ENCODE measurements at regions not wholly inside any gene's neighbourhood (a gene's known extent, or its start where the extent isn't known, plus 50 kb on each side); places are given as distances from the start of the nearest gene placed in this dataset.

GRCh38 chr5:138697720-138698360, 55.4 kb upstream of the CTNNA1 start:
- TF ChIP-seq CTCF (IDR thresholded peaks at IDR 0.05; ENCODE audit: borderline replicate concordance), result no peak
- intact Hi-C loops (cut with micrococcal nuclease), result no loop called here

GRCh38 chr5:138696501-138696900, 56.7 kb upstream of the CTNNA1 start:
- Histone ChIP-seq H3K4me1 (peaks cover 27% of the 10 kb centered on the region), H3K27me3 (ENCODE audit: low read depth) (no peaks in the 10 kb centered on the region), H3K36me3 (no peaks in the 10 kb centered on the region), H3K27ac (replicated peaks) (no peak overlapping the region), H3K4me3 (no peak overlapping the region), H3K9me3 (replicated peaks) (no peaks in the 10 kb centered on the region)
- intact Hi-C loops (cut with micrococcal nuclease), result no loop called here
- DNase-seq, result no peak
- TF ChIP-seq CTCF (IDR thresholded peaks at IDR 0.05; ENCODE audit: borderline replicate concordance), result no peak

More at GRCh38 chr5:138697720-138698360, 55.4 kb upstream of the CTNNA1 start:
- no peaks in the 10 kb centered on the region for H3K27me3 ChIP-seq (ENCODE audit: low read depth)
- H3K27ac ChIP-seq (replicated peaks), result no peak overlapping the region
- no peaks in the 10 kb centered on the region for H3K9me3 ChIP-seq (replicated peaks)
- H3K4me1 ChIP-seq, result peaks cover 27% of the 10 kb centered on the region
- no peaks in the 10 kb centered on the region for H3K36me3 ChIP-seq
- H3K4me3 ChIP-seq, result no peak overlapping the region
- no peak for DNase-seq

GRCh38 chr5:138695781-138696180, 57.4 kb upstream of the CTNNA1 start:
- Histone ChIP-seq H3K4me1 (peaks cover 27% of the 10 kb centered on the region), H3K27ac (replicated peaks) (no peak overlapping the region), H3K9me3 (replicated peaks) (no peaks in the 10 kb centered on the region), H3K27me3 (ENCODE audit: low read depth) (no peaks in the 10 kb centered on the region), H3K36me3 (no peaks in the 10 kb centered on the region), H3K4me3 (no peak overlapping the region)
- TF ChIP-seq CTCF (IDR thresholded peaks at IDR 0.05; ENCODE audit: borderline replicate concordance), result no peak
- no peak for DNase-seq
- intact Hi-C loops (cut with micrococcal nuclease), result no loop called here

- intact Hi-C loops (cut with micrococcal nuclease), result no loop called here
- no peaks in the 10 kb centered on the region for H3K36me3 ChIP-seq
- no peak for TF ChIP-seq CTCF (IDR thresholded peaks at IDR 0.05; ENCODE audit: borderline replicate concordance)
- peaks cover 27% of the 10 kb centered on the region for H3K4me1 ChIP-seq
- H3K27ac ChIP-seq (replicated peaks), result no peak overlapping the region
- H3K4me3 ChIP-seq, result no peak overlapping the region
- H3K27me3 ChIP-seq (ENCODE audit: low read depth), result no peaks in the 10 kb centered on the region
- no peaks in the 10 kb centered on the region for H3K9me3 ChIP-seq (replicated peaks)
- no peak for DNase-seq
Observed at GRCh38 chr5:138694146-138694545, 59.1 kb upstream of the CTNNA1 start.

- Histone ChIP-seq H3K36me3 (no peaks in the 10 kb centered on the region), H3K4me3 (no peak overlapping the region), H3K4me1 (peaks cover 17% of the 10 kb centered on the region), H3K9me3 (replicated peaks) (no peaks in the 10 kb centered on the region), H3K27me3 (ENCODE audit: low read depth) (no peaks in the 10 kb centered on the region), H3K27ac (replicated peaks) (no peak overlapping the region)
- DNase-seq, result no peak
- intact Hi-C loops (cut with micrococcal nuclease), result no loop called here
- TF ChIP-seq CTCF (IDR thresholded peaks at IDR 0.05; ENCODE audit: borderline replicate concordance), result no peak
Observed at GRCh38 chr5:138692370-138692769, 60.9 kb upstream of the CTNNA1 start.
